Stimulated activated CD4-positive, alpha-beta T cell treated with anti-CD3 and anti-CD28 coated beads, Interleukin-12 subunit alpha, Interleukin-12 subunit beta, amount 100 ng/mL, for 48 hours (primary cell): ENCODE measurements at regions not wholly inside any gene's neighbourhood (a gene's known extent, or its start where the extent isn't known, plus 50 kb on each side); places are given as distances from the start of the nearest gene placed in this dataset.

ENCODE experiments used
- DNase-seq, 3 donors: peaks; one replicate each; pipeline ENCODE4 v3.0.0-alpha.2; 2020; ENCODE audit warnings: low read depth in 2 of 3, low spot score in 1 of 3

- no peak for DNase-seq
These were observed 194.5 kb downstream of the PSAT1 start for GRCh38 chr9:78491402-78491801.

- no peak for DNase-seq
These were observed 196.3 kb downstream of the PSAT1 start for GRCh38 chr9:78493166-78493742.

- DNase-seq, result no peak
These were observed 205.6 kb downstream of the PSAT1 start for GRCh38 chr9:78502566-78502965.

- DNase-seq, result no peak
These were observed 208.6 kb downstream of the PSAT1 start for GRCh38 chr9:78505546-78505945.

- no peak for DNase-seq
These were observed 210.1 kb downstream of the PSAT1 start for GRCh38 chr9:78507037-78507436.

GRCh38 chr9:78510035-78510434 is 213.1 kb downstream of the PSAT1 start:
- no peak for DNase-seq

GRCh38 chr9:78515108-78515507 is 218.2 kb downstream of the PSAT1 start:
- DNase-seq, result no peak

- no peak for DNase-seq
These were observed 222.9 kb downstream of the PSAT1 start for GRCh38 chr9:78519786-78520185.

- no peak for DNase-seq
These were observed 224.8 kb downstream of the PSAT1 start for GRCh38 chr9:78521680-78522079.

- DNase-seq, result no peak
These were observed 229.1 kb downstream of the PSAT1 start for GRCh38 chr9:78525986-78526560.

- DNase-seq, result no peak
These were observed 236.6 kb downstream of the PSAT1 start for GRCh38 chr9:78533500-78533899.

GRCh38 chr9:78539188-78539587 is 242.3 kb downstream of the PSAT1 start:
- DNase-seq, result no peak

GRCh38 chr9:78539904-78540303 is 243.0 kb downstream of the PSAT1 start:
- DNase-seq, result no peak

GRCh38 chr9:78541868-78542443 is 245.0 kb downstream of the PSAT1 start:
- no peak for DNase-seq

GRCh38 chr9:78542491-78543181 is 245.7 kb downstream of the PSAT1 start:
- no peak for DNase-seq

GRCh38 chr9:78543353-78543752 is 246.4 kb downstream of the PSAT1 start:
- DNase-seq, result no peak

- no peak for DNase-seq
These were observed 247.3 kb downstream of the PSAT1 start for GRCh38 chr9:78544230-78544629.

GRCh38 chr9:78547831-78548230 is 250.9 kb downstream of the PSAT1 start:
- no peak for DNase-seq

GRCh38 chr9:78548670-78549069 is 251.7 kb downstream of the PSAT1 start:
- DNase-seq, result no peak

GRCh38 chr9:78549711-78550110 is 252.8 kb downstream of the PSAT1 start:
- no peak for DNase-seq

- DNase-seq, result no peak
These were observed 255.9 kb downstream of the PSAT1 start for GRCh38 chr9:78552802-78553201.

GRCh38 chr9:78557540-78557939 is 260.6 kb downstream of the PSAT1 start:
- DNase-seq, result no peak
